Adipocyte (in vitro differentiated cells): ENCODE measurements at regions not wholly inside any gene's neighbourhood (a gene's known extent, or its start where the extent isn't known, plus 50 kb on each side); places are given as distances from the start of the nearest gene placed in this dataset.

Source experiments
- DNase-seq: peaks from one replicate; pipeline ENCODE4 v3.0.0-alpha.2; 2015; ENCODE audit warnings: low read depth
- H3K27me3 ChIP-seq: replicated peaks from 2 replicates; pipeline ENCODE4 v1.7.0; 2013; ENCODE audit warnings: mild to moderate bottlenecking, low read length, moderate library complexity; ENCODE audit not compliant: control insufficient read depth, insufficient read depth
- H3K36me3 ChIP-seq: 2 replicates; pipeline ENCODE4 v1.7.0; 2013; ENCODE audit warnings: low read length, mild to moderate bottlenecking, moderate library complexity; ENCODE audit not compliant: control insufficient read depth, insufficient read depth, severe bottlenecking
- H3K4me1 ChIP-seq: 2 replicates; pipeline ENCODE4 v1.7.0; 2013; ENCODE audit warnings: mild to moderate bottlenecking, low read length, moderate library complexity; ENCODE audit not compliant: control insufficient read depth, insufficient read depth
- H3K4me3 ChIP-seq: 2 replicates; pipeline ENCODE4 v1.7.0; 2013; ENCODE audit warnings: mild to moderate bottlenecking, low read length, moderate library complexity
- H3K9ac ChIP-seq: 2 replicates; pipeline ENCODE4 v1.7.0; 2013; ENCODE audit warnings: mild to moderate bottlenecking, low read length, moderate library complexity
- H3K9me3 ChIP-seq: 2 replicates; pipeline ENCODE4 v1.7.0; 2013; ENCODE audit warnings: mild to moderate bottlenecking, low read length, moderate library complexity; ENCODE audit not compliant: control insufficient read depth

DNA sequence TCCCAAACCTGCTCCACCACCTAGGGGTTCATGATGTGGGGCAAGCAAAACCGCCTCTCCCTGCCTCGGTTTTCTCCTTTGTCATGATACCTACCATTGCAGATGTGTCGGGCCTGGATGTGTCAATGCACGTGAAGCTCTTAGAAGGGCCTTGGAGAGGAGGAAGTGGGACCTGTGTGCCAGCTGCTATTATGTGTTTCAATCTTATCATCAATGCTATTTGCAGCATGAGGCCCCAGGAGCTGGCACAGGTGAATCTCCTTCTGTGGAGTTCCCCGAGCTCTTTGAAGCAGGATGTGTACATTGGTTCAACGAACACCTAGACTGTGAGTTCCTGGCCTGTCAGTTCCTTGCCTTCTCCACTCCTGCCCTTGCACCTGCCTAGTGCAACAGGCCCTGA, 331.6 kb downstream of the CTTN start:
- Histone ChIP-seq H3K4me1 (no peaks in the 10 kb centered on the region), H3K36me3 (no peaks in the 10 kb centered on the region), H3K9ac (no peak overlapping the region), H3K9me3 (peaks cover 2% of the 10 kb centered on the region), H3K4me3 (no peak overlapping the region), H3K27me3 (no peaks in the 10 kb centered on the region)
- DNase-seq = no peak

DNA sequence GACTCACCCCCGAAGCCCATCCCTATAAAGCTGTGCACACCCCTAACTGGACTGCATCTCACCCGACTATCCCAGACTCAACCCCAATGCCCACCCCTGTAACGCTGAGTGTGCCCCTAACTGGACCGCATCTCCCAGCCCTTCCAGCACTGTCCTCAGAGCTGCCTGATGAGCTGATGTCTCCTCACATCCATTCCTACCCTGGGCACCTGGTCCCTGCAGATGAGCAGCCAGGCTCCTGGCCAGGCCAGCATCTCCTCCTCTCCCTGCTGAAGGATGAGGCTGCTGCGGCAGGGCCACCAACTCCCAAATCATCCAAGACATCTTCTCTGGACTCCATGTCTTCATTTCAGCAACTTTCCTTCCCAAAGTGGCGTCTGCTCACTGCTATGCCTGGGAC, 332.1 kb downstream of the CTTN start:
- no peak overlapping the region for H3K9ac ChIP-seq
- no peak for DNase-seq

DNA sequence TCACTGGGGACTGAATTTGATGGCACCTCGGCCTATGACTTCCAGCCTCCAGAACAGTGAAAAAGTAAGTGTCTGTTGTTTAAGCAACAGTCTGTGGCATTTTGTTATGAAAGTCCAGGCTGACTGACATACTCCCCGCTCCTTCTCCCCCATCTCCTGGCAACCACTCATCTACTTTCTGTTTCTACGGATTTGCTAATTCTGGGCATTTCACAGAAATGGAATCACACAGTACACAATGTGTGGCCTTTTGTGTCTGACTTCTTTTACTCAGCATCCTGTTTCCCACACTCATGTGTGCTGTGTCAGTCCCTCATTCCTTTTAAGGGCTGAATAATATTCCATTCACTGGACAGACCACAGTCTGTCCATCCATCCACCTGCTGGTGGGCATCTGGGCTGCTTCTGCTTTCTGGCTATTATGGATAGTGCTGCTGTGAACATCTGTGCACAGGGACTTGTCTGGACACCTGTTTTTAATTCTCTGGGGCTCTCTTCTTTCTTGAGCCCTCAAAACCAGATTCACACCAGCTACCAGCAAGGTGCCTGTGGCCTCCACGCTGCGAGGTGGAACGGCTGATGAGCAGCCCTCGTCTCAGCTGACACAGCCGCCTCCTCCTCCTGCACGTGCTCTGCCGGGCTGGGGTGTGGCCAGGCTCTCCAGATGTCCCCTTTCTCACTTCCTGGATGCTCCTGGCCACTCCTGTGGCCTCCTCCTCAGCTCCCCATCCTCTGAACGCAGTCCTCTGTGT, 333.1 kb downstream of the CTTN start:
- H3K4me3 ChIP-seq = no peak overlapping the region
- H3K4me1 ChIP-seq = no peaks in the 10 kb centered on the region
- H3K27me3 ChIP-seq = no peaks in the 10 kb centered on the region
- no peaks in the 10 kb centered on the region for H3K36me3 ChIP-seq
- DNase-seq = no peak
- H3K9me3 ChIP-seq = peaks cover 2% of the 10 kb centered on the region
- no peak overlapping the region for H3K9ac ChIP-seq

More for the DNA sequence above, 332.1 kb downstream of the CTTN start:
- Histone ChIP-seq H3K4me3 (no peak overlapping the region), H3K4me1 (no peaks in the 10 kb centered on the region), H3K36me3 (no peaks in the 10 kb centered on the region), H3K9me3 (peaks cover 2% of the 10 kb centered on the region), H3K27me3 (no peaks in the 10 kb centered on the region)

DNA sequence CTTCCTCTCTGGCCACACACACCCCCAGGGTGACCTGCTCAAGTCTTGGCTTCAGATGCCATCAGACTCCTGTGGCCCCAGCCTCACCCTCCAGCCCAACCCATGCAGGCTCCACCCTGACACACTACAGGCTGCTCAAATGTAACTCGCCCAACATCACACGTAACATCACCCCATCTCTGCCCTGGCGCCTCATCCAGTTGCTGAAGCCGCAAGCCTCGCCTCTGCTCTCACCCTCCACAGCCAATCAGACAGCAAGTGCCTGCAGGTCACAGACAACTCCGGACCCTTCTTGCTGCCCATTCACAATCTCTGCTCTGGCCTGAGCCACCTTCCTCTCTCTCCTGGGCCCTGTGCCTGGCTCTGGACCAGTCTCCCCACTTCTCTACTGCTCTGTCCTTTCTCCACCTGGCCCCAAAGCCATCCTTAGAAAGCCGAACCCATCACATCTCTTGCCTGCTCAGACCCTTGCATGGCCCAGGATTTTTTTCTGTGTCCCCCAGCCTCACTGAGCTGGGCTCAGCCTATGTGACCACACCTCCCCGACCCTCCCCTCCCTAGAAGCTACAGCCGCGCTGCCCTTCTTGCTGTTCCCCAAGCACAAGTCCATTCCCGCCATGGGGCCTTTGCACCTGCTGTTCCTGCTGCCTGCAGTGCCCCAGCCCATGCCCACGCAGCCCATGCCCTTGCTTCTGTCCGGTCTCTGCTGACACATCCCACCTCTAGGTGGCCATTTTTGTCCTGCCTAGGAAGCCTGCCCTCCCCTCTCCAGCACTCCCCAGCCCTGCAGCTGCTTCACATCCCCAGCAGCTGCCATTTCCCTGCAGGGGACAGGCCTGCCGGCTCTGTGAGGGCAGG, 333.9 kb downstream of the CTTN start:
- no peaks in the 10 kb centered on the region for H3K9me3 ChIP-seq

DNA sequence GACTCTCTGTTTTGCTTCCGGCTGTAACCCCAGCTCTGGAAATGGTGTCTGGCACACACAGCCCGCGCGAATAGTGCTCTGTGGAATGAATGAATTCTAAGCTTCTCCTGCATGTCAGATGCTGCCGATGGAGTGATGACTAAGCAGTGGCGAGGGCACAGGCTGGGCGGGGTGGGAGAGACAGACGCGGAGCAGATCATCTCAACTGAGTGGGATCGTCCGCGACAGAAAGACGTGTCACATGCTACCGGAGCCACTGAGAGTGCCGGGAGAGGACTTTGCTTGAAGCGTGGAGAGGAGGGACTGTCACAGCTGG, 334.5 kb downstream of the CTTN start:
- Histone ChIP-seq H3K4me1 (no peaks in the 10 kb centered on the region), H3K9ac (no peak overlapping the region), H3K36me3 (no peaks in the 10 kb centered on the region), H3K27me3 (no peaks in the 10 kb centered on the region), H3K9me3 (no peaks in the 10 kb centered on the region), H3K4me3 (no peak overlapping the region)
- no peak for DNase-seq

More for the DNA sequence above, 333.9 kb downstream of the CTTN start:
- H3K4me1 ChIP-seq = no peaks in the 10 kb centered on the region
- H3K27me3 ChIP-seq = no peaks in the 10 kb centered on the region
- H3K9ac ChIP-seq = no peak overlapping the region
- no peaks in the 10 kb centered on the region for H3K36me3 ChIP-seq
- no peak for DNase-seq
- H3K4me3 ChIP-seq = no peak overlapping the region

DNA sequence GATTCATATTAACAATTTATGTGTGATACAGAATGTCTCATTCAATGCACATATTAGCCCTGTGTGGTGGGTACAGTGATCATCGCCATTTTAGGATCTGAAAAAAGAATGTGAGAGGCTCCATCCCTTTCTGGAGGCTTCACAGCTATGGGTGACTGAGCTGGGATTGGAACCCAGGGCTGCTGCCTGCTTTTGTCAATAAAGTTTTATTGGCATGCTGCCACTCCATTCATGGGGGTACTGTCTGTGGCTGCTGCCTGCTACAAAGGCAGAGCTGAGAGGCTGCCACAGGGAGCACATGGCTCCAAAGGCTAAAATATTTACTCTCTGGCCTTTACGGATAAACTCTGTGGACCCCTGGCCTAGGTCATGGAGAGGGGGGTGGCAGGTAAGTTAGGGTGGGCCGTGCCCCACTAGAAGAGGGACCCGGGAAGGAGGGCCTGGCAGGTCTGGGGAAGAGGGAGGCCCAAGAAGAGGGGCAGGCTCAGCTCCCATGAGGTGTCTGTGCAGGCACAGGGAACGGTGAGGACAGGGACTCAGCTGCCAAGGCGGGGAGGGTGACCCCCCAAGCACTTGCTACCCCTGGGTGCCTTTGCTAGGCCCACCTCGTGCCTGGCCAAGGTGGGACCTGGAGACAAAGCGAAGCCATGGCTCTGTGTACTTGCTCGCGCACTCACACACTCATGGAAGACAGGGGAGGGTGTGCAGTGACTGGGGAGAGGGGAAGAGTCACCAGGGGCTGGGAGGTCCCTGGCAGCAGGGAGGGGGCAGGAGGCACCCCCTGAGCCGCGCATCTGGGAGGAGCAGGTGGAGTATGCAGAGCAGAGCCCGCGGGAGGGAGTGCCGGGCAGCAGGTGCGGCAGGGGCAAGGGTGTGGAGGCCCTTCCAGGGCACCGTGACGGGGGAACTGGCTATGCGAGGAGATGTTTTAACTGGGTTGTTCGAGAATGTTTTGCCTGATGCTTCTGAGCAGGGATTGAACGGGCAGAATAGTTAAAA, 335.3 kb downstream of the CTTN start:
- no peaks in the 10 kb centered on the region for H3K4me1 ChIP-seq
- H3K4me3 ChIP-seq = no peak overlapping the region
- H3K9me3 ChIP-seq = no peaks in the 10 kb centered on the region
- no peaks in the 10 kb centered on the region for H3K27me3 ChIP-seq
- no peaks in the 10 kb centered on the region for H3K36me3 ChIP-seq
- H3K9ac ChIP-seq = no peak overlapping the region
- no peak for DNase-seq

DNA sequence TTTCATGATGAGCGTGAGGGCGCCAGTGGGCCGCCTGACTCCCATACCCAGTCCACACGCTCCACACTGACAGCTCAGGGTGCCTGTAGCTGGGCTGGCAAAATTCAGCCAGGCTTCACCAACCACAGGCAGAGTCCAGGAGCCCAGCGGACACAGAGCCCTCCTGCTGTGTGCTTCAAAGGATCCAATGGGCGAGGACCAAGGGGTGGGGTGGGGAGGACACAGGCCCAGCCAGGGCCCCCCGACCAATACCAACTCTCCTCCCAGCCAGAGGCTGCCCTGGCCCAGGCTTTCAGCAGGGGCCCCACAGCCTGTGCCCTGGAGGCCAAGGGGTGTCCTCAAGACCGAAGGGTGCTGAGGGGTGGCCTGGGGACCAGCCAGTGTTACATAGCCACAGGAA, 336.1 kb downstream of the CTTN start:
- Histone ChIP-seq H3K36me3 (no peaks in the 10 kb centered on the region), H3K4me1 (no peaks in the 10 kb centered on the region), H3K4me3 (no peak overlapping the region), H3K9me3 (no peaks in the 10 kb centered on the region), H3K27me3 (no peaks in the 10 kb centered on the region), H3K9ac (no peak overlapping the region)
- DNase-seq = no peak

DNA sequence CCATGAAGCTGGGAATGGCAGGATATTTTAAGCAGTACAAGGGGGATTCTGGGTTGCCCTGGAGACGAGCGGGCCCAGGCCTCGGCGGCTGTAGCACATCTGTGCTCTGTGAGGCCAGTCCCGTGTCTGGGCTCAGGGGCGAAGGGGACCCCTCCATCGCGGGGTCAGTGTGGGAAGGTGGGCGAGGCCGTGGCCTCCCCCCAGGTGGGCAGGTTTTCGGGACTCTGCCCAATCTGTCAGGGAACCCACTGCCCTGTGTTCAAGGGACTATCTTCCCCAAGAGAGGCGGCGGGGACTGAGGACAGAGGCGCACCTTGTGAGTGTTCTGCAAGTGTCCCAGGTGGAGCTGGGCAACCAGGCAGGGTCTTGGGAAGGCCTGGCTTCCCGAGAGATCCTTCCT, 336.6 kb downstream of the CTTN start:
- Histone ChIP-seq H3K36me3 (no peaks in the 10 kb centered on the region), H3K9me3 (no peaks in the 10 kb centered on the region), H3K9ac (no peak overlapping the region), H3K4me1 (no peaks in the 10 kb centered on the region), H3K4me3 (no peak overlapping the region), H3K27me3 (no peaks in the 10 kb centered on the region)
- DNase-seq = no peak

DNA sequence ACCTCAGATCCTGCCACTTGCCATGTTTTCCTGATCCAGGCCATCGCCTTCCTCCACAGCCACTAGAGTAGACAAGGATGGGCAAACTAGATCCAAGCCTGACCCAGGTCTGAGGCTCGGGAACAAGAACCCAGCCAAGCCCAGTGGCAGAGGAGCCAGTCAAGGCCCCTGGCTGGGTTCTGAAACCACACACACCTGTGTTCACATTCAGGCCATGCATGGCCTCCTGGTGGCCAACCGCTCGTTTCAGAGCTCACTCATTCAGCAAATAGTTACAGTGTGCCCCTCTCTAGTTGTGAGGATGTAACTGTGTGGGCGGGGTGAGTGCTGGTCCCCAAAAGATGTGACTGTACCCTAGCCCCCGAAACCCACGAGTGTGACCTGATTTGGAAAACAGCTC, 337.6 kb downstream of the CTTN start:
- no peaks in the 10 kb centered on the region for H3K9me3 ChIP-seq
- H3K4me3 ChIP-seq = no peak overlapping the region
- H3K36me3 ChIP-seq = no peaks in the 10 kb centered on the region
- DNase-seq = no peak
- H3K9ac ChIP-seq = no peak overlapping the region
- H3K27me3 ChIP-seq = no peaks in the 10 kb centered on the region
- no peaks in the 10 kb centered on the region for H3K4me1 ChIP-seq

DNA sequence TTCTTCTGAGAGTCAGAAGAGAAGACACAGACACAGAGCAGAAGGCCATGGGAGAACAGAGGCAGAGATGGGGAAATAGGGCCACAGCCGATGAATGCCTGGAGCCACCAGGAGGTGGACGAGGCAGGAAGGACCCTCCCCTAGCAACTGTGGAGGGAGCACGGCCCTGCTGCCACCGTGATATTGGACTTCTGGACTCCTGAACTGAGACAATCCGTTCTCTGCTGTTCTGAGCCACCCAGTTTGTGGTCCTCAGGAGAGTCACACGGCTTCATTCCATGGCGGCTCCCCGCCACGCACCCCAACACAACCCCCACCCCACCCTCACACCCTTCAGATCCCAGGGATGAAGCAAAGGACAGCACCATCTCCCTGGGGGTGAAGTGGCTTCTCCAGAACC, 338.1 kb downstream of the CTTN start:
- Histone ChIP-seq H3K9me3 (no peaks in the 10 kb centered on the region), H3K4me1 (no peaks in the 10 kb centered on the region), H3K36me3 (no peaks in the 10 kb centered on the region), H3K4me3 (no peak overlapping the region), H3K27me3 (no peaks in the 10 kb centered on the region), H3K9ac (no peak overlapping the region)
- no peak for DNase-seq
